CD14-positive monocyte (primary cell): ENCODE measurements at regions not wholly inside any gene's neighbourhood (a gene's known extent, or its start where the extent isn't known, plus 50 kb on each side); places are given as distances from the start of the nearest gene placed in this dataset.

ENCODE experiments used
- DNase-seq, 3 donors: peaks; one replicate each; pipeline ENCODE4 v3.0.0-alpha.2; 2011 to 2022
- H2AFZ ChIP-seq: 2 replicates; pipeline ENCODE4 v1.6.0; 2012; ENCODE audit warnings: mild to moderate bottlenecking, low read depth, low read length, inconsistent platforms; ENCODE audit not compliant: insufficient read depth, poor library complexity, severe bottlenecking
- H3K27ac ChIP-seq, 2 donors: 1 replicate in 1 of 2; 2 replicates in 1 of 2; pipeline ENCODE4 v1.5.1; 2012 to 2013; ENCODE audit warnings: low read length in 2 of 2, control low read depth in 1 of 2, inconsistent platforms in 1 of 2, low read depth in 1 of 2, mild to moderate bottlenecking in 1 of 2
- H3K27me3 ChIP-seq, 2 donors: one replicate each; pipeline versions ENCODE4 v1.6.0 to v1.6.1; 2011 to 2013; ENCODE audit warnings: low read length in 2 of 2; ENCODE audit not compliant: control insufficient read depth in 2 of 2, insufficient read depth in 2 of 2
- H3K36me3 ChIP-seq, 2 donors: replicated peaks in 1 of 2; 1 replicate in 1 of 2; 2 replicates in 1 of 2; pipeline versions ENCODE4 v1.5.1 to v1.6.1; 2012 to 2013; ENCODE audit warnings: low read length in 2 of 2, control low read depth in 1 of 2, inconsistent platforms in 1 of 2, mild to moderate bottlenecking in 1 of 2; ENCODE audit not compliant: insufficient read depth in 2 of 2, control insufficient read depth in 1 of 2
- H3K4me1 ChIP-seq, 2 donors: 1 replicate in 1 of 2; 2 replicates in 1 of 2; pipeline versions ENCODE4 v1.5.1 to v1.6.1; 2012 to 2013; ENCODE audit warnings: low read length in 2 of 2, control low read depth in 1 of 2, inconsistent platforms in 1 of 2, mild to moderate bottlenecking in 1 of 2, moderate library complexity in 1 of 2; ENCODE audit not compliant: insufficient read depth in 2 of 2, control insufficient read depth in 1 of 2
- H3K4me2 ChIP-seq: replicated peaks from 2 replicates; pipeline ENCODE3; 2012; ENCODE audit warnings: low read length, moderate library complexity, mild to moderate bottlenecking; ENCODE audit not compliant: poor library complexity, severe bottlenecking; ENCODE audit errors: extremely low read depth
- H3K4me3 ChIP-seq, 3 experiments: fragments of 200-600 bp in 1 of 3; sonication (generic) in 1 of 3; replicated peaks in 1 of 3; 1 replicate in 2 of 3; 2 replicates in 1 of 3; pipeline ENCODE4 v1.5.1; 2011 to 2013; ENCODE audit warnings: low read length in 3 of 3, mild to moderate bottlenecking in 3 of 3, control low read depth in 2 of 3, low read depth in 2 of 3, inconsistent platforms in 1 of 3, moderate library complexity in 1 of 3
- H3K79me2 ChIP-seq: 2 replicates; pipeline ENCODE4 v1.6.0; 2012; ENCODE audit warnings: mild to moderate bottlenecking, control low read depth, inconsistent platforms, low read length, moderate library complexity; ENCODE audit not compliant: insufficient read depth
- H3K9ac ChIP-seq: 2 replicates; pipeline ENCODE4 v1.6.0; 2017; ENCODE audit warnings: low read length, mild to moderate bottlenecking; ENCODE audit not compliant: insufficient read depth, poor library complexity, severe bottlenecking
- H3K9me3 ChIP-seq, 2 donors: replicated peaks in 1 of 2; 1 replicate in 1 of 2; 2 replicates in 1 of 2; pipeline versions ENCODE4 v1.5.1 to v1.6.1; 2012 to 2013; ENCODE audit warnings: low read length in 2 of 2, control low read depth in 1 of 2; ENCODE audit not compliant: control insufficient read depth in 1 of 2, insufficient read depth in 1 of 2
- H4K20me1 ChIP-seq: 2 replicates; pipeline ENCODE4 v1.6.0; 2012; ENCODE audit warnings: mild to moderate bottlenecking, low read length, control low read depth, moderate library complexity; ENCODE audit not compliant: insufficient read depth
- H3K27ac Mint-ChIP-seq, 7 donors: one replicate each; pipeline ENCODE4 v1.8.0; 2020; ENCODE audit warnings: mild to moderate bottlenecking in 7 of 7, mixed read lengths in 7 of 7, moderate library complexity in 6 of 7, inconsistent platforms in 2 of 7
- H3K27me3 Mint-ChIP-seq, 3 donors: one replicate each; pipeline ENCODE4 v1.8.0; 2021 to 2022; ENCODE audit warnings: low read depth in 3 of 3, mild to moderate bottlenecking in 3 of 3, mixed read lengths in 3 of 3, moderate library complexity in 3 of 3, inconsistent platforms in 1 of 3
- H3K36me3 Mint-ChIP-seq, 2 donors: one replicate each; pipeline ENCODE4 v1.8.0; 2020; ENCODE audit warnings: mixed read lengths in 2 of 2, inconsistent platforms in 1 of 2, mild to moderate bottlenecking in 1 of 2
- H3K4me1 Mint-ChIP-seq: one replicate; pipeline ENCODE4 v1.8.0; 2020; ENCODE audit warnings: mild to moderate bottlenecking, mixed read lengths
- H3K4me3 Mint-ChIP-seq, 2 donors: one replicate each; pipeline ENCODE4 v1.8.0; 2020; ENCODE audit warnings: mild to moderate bottlenecking in 2 of 2, mixed read lengths in 2 of 2, moderate library complexity in 1 of 2
- H3K9me3 Mint-ChIP-seq, 7 donors: one replicate each; pipeline ENCODE4 v1.8.0; 2020 to 2022; ENCODE audit warnings: mixed read lengths in 7 of 7, mild to moderate bottlenecking in 6 of 7, moderate library complexity in 6 of 7, inconsistent platforms in 2 of 7
- WGBS: methylation state at CpG from one replicate; pipeline ENCODE4 v1.1.5; 2013; ENCODE audit warnings: missing lambda C conversion rate; ENCODE audit not compliant: insufficient coverage; 5-methylcytosine and 5-hydroxymethylcytosine counted together
- intact Hi-C, 2 donors: fragments of 100-400 bp; cut with micrococcal nuclease; formaldehyde crosslinking; loops; one replicate each; pipeline versions ENCODE4 v1.15.0 to v1.15.1; 2023
- TF ChIP-seq, protein P1 (sequence below): fragments of 200-600 bp; IDR thresholded peaks from one replicate; pipeline ENCODE4 v1.8.0; 2022; ENCODE audit warnings: antibody characterized with exemption, mild to moderate bottlenecking

DNA sequence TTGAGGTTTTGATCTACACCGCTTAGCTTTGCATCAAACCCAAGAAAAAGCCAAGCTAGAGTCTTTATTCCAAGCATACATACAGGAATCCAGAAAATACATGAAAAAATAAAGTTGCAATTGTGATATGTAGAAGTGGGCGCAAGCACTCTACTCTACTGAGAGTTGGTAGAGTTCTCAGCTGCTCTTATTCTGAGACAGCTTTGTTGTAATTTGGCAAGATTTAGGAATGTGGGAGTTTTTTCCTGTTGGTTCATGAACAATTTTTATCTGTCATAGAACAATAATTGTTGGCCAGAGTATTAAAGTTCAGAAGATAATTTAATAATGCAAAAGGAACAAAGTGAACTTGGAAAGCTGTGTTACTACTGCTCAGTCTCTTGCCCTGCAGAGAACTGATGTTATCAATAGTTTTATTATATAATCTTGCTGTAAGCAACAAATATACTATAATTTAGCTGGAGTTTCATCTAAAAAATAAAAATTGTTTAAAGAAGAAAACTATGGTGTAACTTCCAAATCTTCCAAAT is 302.0 kb upstream of the RND3 start:
- Histone ChIP-seq H3K79me2 (no peaks in the 10 kb centered on the region), H4K20me1 (no peaks in the 10 kb centered on the region), H3K4me1 (no peaks in the 10 kb centered on the region), H3K9ac (no peak overlapping the region), H3K4me2 (no peak overlapping the region), H3K9me3 (peaks cover 7 to 10% of the 10 kb centered on the region in 2 donors), H2AFZ (no peak overlapping the region), H3K4me3 (no peak overlapping the region), H3K27ac (no peak overlapping the region), H3K36me3 (no peaks in the 10 kb centered on the region), H3K27me3 (no peaks in the 10 kb centered on the region)
- no CpG with 5 or more reads among the region's 2 CpGs for WGBS
- intact Hi-C loops, result no loop called here
- no peak overlapping the region for H3K4me3 Mint-ChIP-seq
- peaks cover 0 to 3% (median 2%) of the 10 kb centered on the region in 3 donors for H3K27me3 Mint-ChIP-seq
- no peak overlapping the region for H3K27ac Mint-ChIP-seq
- H3K36me3 Mint-ChIP-seq, result no peaks in the 10 kb centered on the region
- DNase-seq, result no peak
- peaks cover 9 to 18% (median 10%) of the 10 kb centered on the region in 7 donors for H3K9me3 Mint-ChIP-seq
- H3K4me1 Mint-ChIP-seq, result no peaks in the 10 kb centered on the region
- TF ChIP-seq, protein P1, sequence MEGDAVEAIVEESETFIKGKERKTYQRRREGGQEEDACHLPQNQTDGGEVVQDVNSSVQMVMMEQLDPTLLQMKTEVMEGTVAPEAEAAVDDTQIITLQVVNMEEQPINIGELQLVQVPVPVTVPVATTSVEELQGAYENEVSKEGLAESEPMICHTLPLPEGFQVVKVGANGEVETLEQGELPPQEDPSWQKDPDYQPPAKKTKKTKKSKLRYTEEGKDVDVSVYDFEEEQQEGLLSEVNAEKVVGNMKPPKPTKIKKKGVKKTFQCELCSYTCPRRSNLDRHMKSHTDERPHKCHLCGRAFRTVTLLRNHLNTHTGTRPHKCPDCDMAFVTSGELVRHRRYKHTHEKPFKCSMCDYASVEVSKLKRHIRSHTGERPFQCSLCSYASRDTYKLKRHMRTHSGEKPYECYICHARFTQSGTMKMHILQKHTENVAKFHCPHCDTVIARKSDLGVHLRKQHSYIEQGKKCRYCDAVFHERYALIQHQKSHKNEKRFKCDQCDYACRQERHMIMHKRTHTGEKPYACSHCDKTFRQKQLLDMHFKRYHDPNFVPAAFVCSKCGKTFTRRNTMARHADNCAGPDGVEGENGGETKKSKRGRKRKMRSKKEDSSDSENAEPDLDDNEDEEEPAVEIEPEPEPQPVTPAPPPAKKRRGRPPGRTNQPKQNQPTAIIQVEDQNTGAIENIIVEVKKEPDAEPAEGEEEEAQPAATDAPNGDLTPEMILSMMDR, result no peak

DNA sequence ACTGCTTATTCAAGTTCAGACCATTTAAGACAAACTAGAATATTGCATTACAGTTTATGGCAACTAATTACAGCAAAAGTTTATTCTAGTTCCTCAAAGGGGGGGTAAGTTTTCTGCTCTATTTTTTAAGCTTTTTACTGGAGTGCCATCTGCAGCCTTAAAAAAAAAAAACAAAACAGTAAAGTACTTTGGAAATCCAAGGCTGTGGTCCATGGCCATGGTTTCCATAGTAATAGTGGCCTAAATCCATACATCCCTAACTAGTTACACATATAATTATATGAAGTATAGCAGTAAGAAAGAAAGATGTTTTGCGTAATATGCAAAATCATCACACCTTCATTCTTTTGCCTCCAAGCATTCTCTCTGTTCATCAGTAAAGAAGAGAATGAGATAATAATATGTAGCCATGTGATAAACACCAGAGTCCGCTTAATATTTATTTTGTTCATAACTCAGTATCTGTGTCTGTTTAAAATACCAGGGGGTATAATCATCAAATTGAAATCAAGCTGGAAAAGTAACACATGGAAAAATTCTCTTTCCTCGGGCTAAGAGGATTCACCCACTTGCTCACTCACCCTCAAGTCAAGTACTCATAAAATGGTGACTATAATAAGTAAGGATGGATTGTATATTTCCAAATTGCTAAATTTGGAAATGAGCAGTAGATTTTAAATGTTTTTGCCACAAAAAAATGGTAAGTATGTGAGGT is 301.1 kb upstream of the RND3 start:
- H3K27ac Mint-ChIP-seq, result no peak overlapping the region
- Histone ChIP-seq H3K36me3 (no peaks in the 10 kb centered on the region), H3K4me1 (no peaks in the 10 kb centered on the region), H4K20me1 (no peaks in the 10 kb centered on the region), H3K9me3 (peaks cover 7 to 10% of the 10 kb centered on the region in 2 donors), H3K79me2 (no peaks in the 10 kb centered on the region), H3K4me2 (no peak overlapping the region), H3K4me3 (no peak overlapping the region), H2AFZ (no peak overlapping the region), H3K27me3 (no peaks in the 10 kb centered on the region), H3K9ac (no peak overlapping the region), H3K27ac (no peak overlapping the region)
- no peak for DNase-seq
- H3K36me3 Mint-ChIP-seq, result no peaks in the 10 kb centered on the region
- WGBS, result no CpG with 5 or more reads among the region's 3 CpGs
- no peak overlapping the region for H3K4me3 Mint-ChIP-seq
- TF ChIP-seq, protein P1, result no peak
- peaks cover 6 to 13% (median 9%) of the 10 kb centered on the region in 7 donors for H3K9me3 Mint-ChIP-seq
- H3K27me3 Mint-ChIP-seq, result peaks cover 0 to 2% (median 1%) of the 10 kb centered on the region in 3 donors
- intact Hi-C loops, result no loop called here
- H3K4me1 Mint-ChIP-seq, result no peaks in the 10 kb centered on the region
